CD4-positive, CD25-positive, alpha-beta regulatory T cell (primary cell): ENCODE measurements at regions not wholly inside any gene's neighbourhood (a gene's known extent, or its start where the extent isn't known, plus 50 kb on each side); places are given as distances from the start of the nearest gene placed in this dataset.

Source experiments
- ATAC-seq, 2 donors: fragments of 150-1000 bp; cut with Tn5 transposase; one replicate each; pipeline ENCODE4 v1.10.0; 2021; ENCODE audit warnings: low read depth in 2 of 2, moderate number of reproducible peaks in 2 of 2, moderate library complexity in 1 of 2
- DNase-seq, 3 donors: peaks; one replicate each; pipeline versions ENCODE4 v3.0.0 to v3.0.0-alpha.2; 2012 to 2022; ENCODE audit warnings: mixed read lengths in 1 of 3
- H3K27ac ChIP-seq: one replicate; pipeline ENCODE4 v1.7.0; 2013; ENCODE audit warnings: mild to moderate bottlenecking, low read length; ENCODE audit not compliant: insufficient read depth, poor library complexity, severe bottlenecking
- H3K27me3 ChIP-seq: one replicate; pipeline ENCODE4 v1.7.0; 2013; ENCODE audit warnings: low read length; ENCODE audit not compliant: control insufficient read depth, insufficient read depth
- H3K36me3 ChIP-seq: one replicate; pipeline ENCODE4 v1.7.0; 2013; ENCODE audit warnings: mild to moderate bottlenecking, low read length, moderate library complexity; ENCODE audit not compliant: control insufficient read depth, insufficient read depth
- H3K4me1 ChIP-seq: 2 replicates; pipeline ENCODE4 v1.7.0; 2013; ENCODE audit warnings: mild to moderate bottlenecking, low read length; ENCODE audit not compliant: insufficient read depth, control insufficient read depth, poor library complexity, severe bottlenecking
- H3K4me3 ChIP-seq: one replicate; pipeline ENCODE4 v1.7.0; 2013; ENCODE audit warnings: low read depth, mild to moderate bottlenecking, low read length, moderate library complexity
- H3K9me3 ChIP-seq, 2 experiments: 1 replicate in 1 of 2; 2 replicates in 1 of 2; pipeline ENCODE4 v1.7.0; 2013; ENCODE audit warnings: low read length in 2 of 2, mild to moderate bottlenecking in 1 of 2, moderate library complexity in 1 of 2; ENCODE audit not compliant: control insufficient read depth in 2 of 2
- H3K27ac Mint-ChIP-seq, 3 donors: one replicate each; pipeline ENCODE4 v1.8.0; 2020 to 2022; ENCODE audit warnings: mild to moderate bottlenecking in 3 of 3, mixed read lengths in 3 of 3, moderate library complexity in 2 of 3
- H3K27me3 Mint-ChIP-seq: one replicate; pipeline ENCODE4 v1.8.0; 2022; ENCODE audit warnings: mild to moderate bottlenecking, mixed read lengths
- H3K36me3 Mint-ChIP-seq: one replicate; pipeline ENCODE4 v1.8.0; 2020; ENCODE audit warnings: mixed read lengths
- H3K4me1 Mint-ChIP-seq, 4 donors: one replicate each; pipeline ENCODE4 v1.8.0; 2020 to 2022; ENCODE audit warnings: mixed read lengths in 4 of 4, mild to moderate bottlenecking in 1 of 4
- H3K4me3 Mint-ChIP-seq, 4 donors: one replicate each; pipeline ENCODE4 v1.8.0; 2020 to 2022; ENCODE audit warnings: mild to moderate bottlenecking in 4 of 4, mixed read lengths in 4 of 4, moderate library complexity in 3 of 4
- H3K9me3 Mint-ChIP-seq, 7 donors: one replicate each; pipeline ENCODE4 v1.8.0; 2020 to 2022; ENCODE audit warnings: mixed read lengths in 7 of 7, mild to moderate bottlenecking in 3 of 7, moderate library complexity in 2 of 7

- H3K27me3 ChIP-seq: peaks cover 3% of the 10 kb centered on the region
- H3K4me1 ChIP-seq: no peaks in the 10 kb centered on the region
- H3K9me3 ChIP-seq: no peaks in the 10 kb centered on the region
- no peak for ATAC-seq
- Mint-ChIP-seq H3K36me3 (no peaks in the 10 kb centered on the region), H3K4me3 (no peak overlapping the region), H3K27me3 (peaks cover 16% of the 10 kb centered on the region), H3K4me1 (no peaks in the 10 kb centered on the region), H3K9me3 (no peaks in the 10 kb centered on the region), H3K27ac (no peak overlapping the region)
- no peak overlapping the region for H3K4me3 ChIP-seq
- no peak overlapping the region for H3K27ac ChIP-seq
- no peak for DNase-seq
- no peaks in the 10 kb centered on the region for H3K36me3 ChIP-seq
These were observed 140.2 kb downstream of the VEGFA start for GRCh38 chr6:43910149-43910637.

GRCh38 chr6:43909474-43910148 is 139.6 kb downstream of the VEGFA start:
- Histone ChIP-seq H3K4me3 (no peak overlapping the region), H3K27me3 (peaks cover 3% of the 10 kb centered on the region), H3K27ac (no peak overlapping the region), H3K36me3 (no peaks in the 10 kb centered on the region), H3K4me1 (no peaks in the 10 kb centered on the region), H3K9me3 (no peaks in the 10 kb centered on the region)
- Mint-ChIP-seq H3K9me3 (no peaks in the 10 kb centered on the region), H3K36me3 (no peaks in the 10 kb centered on the region), H3K27ac (no peak overlapping the region), H3K27me3 (peaks cover 16% of the 10 kb centered on the region), H3K4me1 (no peaks in the 10 kb centered on the region), H3K4me3 (no peak overlapping the region)
- ATAC-seq (no peak), DNase-seq (no peak)

- H3K9me3 ChIP-seq: no peaks in the 10 kb centered on the region
- ATAC-seq: no peak
- H3K27ac Mint-ChIP-seq: no peak overlapping the region
These were observed 137.9 kb downstream of the VEGFA start for GRCh38 chr6:43907789-43908472.

GRCh38 chr6:43907312-43907711 is 137.3 kb downstream of the VEGFA start:
- no peak overlapping the region for H3K27ac Mint-ChIP-seq
- H3K9me3 Mint-ChIP-seq: peaks cover 0 to under 1% (median 0%) of the 10 kb centered on the region in 7 donors
- H3K36me3 ChIP-seq: no peaks in the 10 kb centered on the region
- H3K27me3 Mint-ChIP-seq: peaks cover 16% of the 10 kb centered on the region
- no peaks in the 10 kb centered on the region for H3K4me1 Mint-ChIP-seq
- H3K4me3 Mint-ChIP-seq: no peak overlapping the region
- no peaks in the 10 kb centered on the region for H3K36me3 Mint-ChIP-seq
- H3K4me1 ChIP-seq: no peaks in the 10 kb centered on the region
- H3K9me3 ChIP-seq: no peaks in the 10 kb centered on the region
- ATAC-seq (no peak), DNase-seq (no peak)
- peaks cover 3% of the 10 kb centered on the region for H3K27me3 ChIP-seq
- H3K27ac ChIP-seq: no peak overlapping the region
- no peak overlapping the region for H3K4me3 ChIP-seq

More at GRCh38 chr6:43907789-43908472, 137.9 kb downstream of the VEGFA start:
- peaks cover 3% of the 10 kb centered on the region for H3K27me3 ChIP-seq
- peaks cover 16% of the 10 kb centered on the region for H3K27me3 Mint-ChIP-seq
- H3K36me3 ChIP-seq: no peaks in the 10 kb centered on the region
- no peaks in the 10 kb centered on the region for H3K4me1 ChIP-seq
- H3K4me3 Mint-ChIP-seq: no peak overlapping the region
- no peak overlapping the region for H3K4me3 ChIP-seq
- H3K4me1 Mint-ChIP-seq: no peaks in the 10 kb centered on the region
- no peaks in the 10 kb centered on the region for H3K36me3 Mint-ChIP-seq
- H3K27ac ChIP-seq: no peak overlapping the region
- H3K9me3 Mint-ChIP-seq: no peaks in the 10 kb centered on the region
- no peak for DNase-seq

- Mint-ChIP-seq H3K36me3 (no peaks in the 10 kb centered on the region), H3K27ac (no peak overlapping the region), H3K27me3 (peaks cover 13% of the 10 kb centered on the region), H3K4me3 (no peak overlapping the region), H3K4me1 (no peaks in the 10 kb centered on the region), H3K9me3 (peaks cover 0 to 2% (median 0%) of the 10 kb centered on the region in 7 donors)
- no peaks in the 10 kb centered on the region for H3K36me3 ChIP-seq
- H3K27me3 ChIP-seq: peaks cover 3% of the 10 kb centered on the region
- no peaks in the 10 kb centered on the region for H3K9me3 ChIP-seq
- DNase-seq (no peak), ATAC-seq (no peak)
- no peaks in the 10 kb centered on the region for H3K4me1 ChIP-seq
- no peak overlapping the region for H3K4me3 ChIP-seq
- H3K27ac ChIP-seq: no peak overlapping the region
These were observed 134.5 kb downstream of the VEGFA start for GRCh38 chr6:43904311-43905123.

GRCh38 chr6:43903739-43904290 is 133.8 kb downstream of the VEGFA start:
- peaks cover 10% of the 10 kb centered on the region for H3K27me3 Mint-ChIP-seq

GRCh38 chr6:43901733-43902230 is 131.8 kb downstream of the VEGFA start:
- no peaks in the 10 kb centered on the region for H3K4me1 Mint-ChIP-seq
- H3K27ac ChIP-seq: no peak overlapping the region
- H3K4me1 ChIP-seq: no peaks in the 10 kb centered on the region
- H3K36me3 ChIP-seq: no peaks in the 10 kb centered on the region
- H3K27me3 ChIP-seq: peaks cover 3% of the 10 kb centered on the region
- no peaks in the 10 kb centered on the region for H3K36me3 Mint-ChIP-seq
- peaks cover 0 to 4% (median 2%) of the 10 kb centered on the region in 7 donors for H3K9me3 Mint-ChIP-seq
- ATAC-seq (no peak), DNase-seq (no peak)
- H3K27ac Mint-ChIP-seq: no peak overlapping the region
- H3K4me3 Mint-ChIP-seq: no peak overlapping the region
- H3K9me3 ChIP-seq: no peaks in the 10 kb centered on the region
- H3K4me3 ChIP-seq: no peak overlapping the region
- peaks cover 4% of the 10 kb centered on the region for H3K27me3 Mint-ChIP-seq

More at GRCh38 chr6:43903739-43904290, 133.8 kb downstream of the VEGFA start:
- Histone ChIP-seq H3K27me3 (peaks cover 3% of the 10 kb centered on the region), H3K4me3 (no peak overlapping the region), H3K4me1 (no peaks in the 10 kb centered on the region), H3K27ac (no peak overlapping the region), H3K9me3 (no peaks in the 10 kb centered on the region), H3K36me3 (no peaks in the 10 kb centered on the region)
- Mint-ChIP-seq H3K9me3 (peaks cover 0 to 2% (median 0%) of the 10 kb centered on the region in 7 donors), H3K4me3 (no peak overlapping the region), H3K4me1 (no peaks in the 10 kb centered on the region), H3K36me3 (no peaks in the 10 kb centered on the region), H3K27ac (no peak overlapping the region)
- ATAC-seq (no peak), DNase-seq (no peak)
